ENCODE measurements at regions not wholly inside any gene's neighbourhood (a gene's known extent, or its start where the extent isn't known, plus 50 kb on each side); places are given as distances from the start of the nearest gene placed in this dataset.

DNA sequence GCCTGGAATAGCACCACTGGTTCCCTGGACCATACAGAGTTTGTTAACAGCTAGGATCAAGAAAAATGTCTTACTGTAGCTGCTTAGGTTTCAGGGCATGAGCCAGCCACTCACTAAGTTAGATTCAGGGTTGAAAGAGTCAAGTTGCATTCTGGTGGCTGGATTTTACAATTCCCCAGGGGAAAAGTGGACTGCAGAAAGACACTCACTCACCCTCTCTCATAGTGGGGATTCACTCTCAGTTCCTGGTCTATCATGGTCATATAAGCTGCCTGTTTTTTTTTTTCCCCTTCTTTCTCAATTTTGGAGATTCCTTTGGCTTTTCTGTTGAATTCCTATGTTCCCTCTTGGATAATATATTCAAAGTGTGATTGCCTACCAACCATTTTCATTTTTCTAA is 744.2 kb upstream of the GRIA3 start:
- no peak for DNase-seq

GRCh38 chrX:122440832-122441231 is 743.2 kb upstream of the GRIA3 start:
- no peak for DNase-seq

GRCh38 chrX:122441451-122441850 is 742.6 kb upstream of the GRIA3 start:
- no peak for DNase-seq

DNA sequence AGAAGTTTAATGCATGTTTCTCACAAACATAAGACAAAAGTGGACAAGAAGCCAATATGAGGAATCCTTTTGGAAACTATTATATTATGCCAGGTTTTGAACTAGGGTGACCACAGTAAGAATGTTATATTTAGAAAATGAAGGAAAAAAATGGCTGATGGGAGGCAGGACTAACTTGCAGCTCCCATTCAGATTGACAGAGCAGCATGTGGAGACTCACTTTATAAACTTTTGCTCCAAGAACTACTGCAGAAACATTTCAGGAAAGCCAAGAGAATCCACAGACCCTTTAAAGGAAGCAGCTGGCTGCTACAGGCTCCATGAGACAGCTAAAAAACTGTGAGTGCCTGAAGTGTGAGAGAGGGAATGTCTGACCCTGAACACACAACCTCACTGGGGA is 738.6 kb upstream of the GRIA3 start:
- no peak for DNase-seq

GRCh38 chrX:122464341-122464740 is 719.7 kb upstream of the GRIA3 start:
- DNase-seq: no peak

- no peak for DNase-seq
Measured at GRCh38 chrX:122475306-122475705, 708.8 kb upstream of the GRIA3 start.

DNA sequence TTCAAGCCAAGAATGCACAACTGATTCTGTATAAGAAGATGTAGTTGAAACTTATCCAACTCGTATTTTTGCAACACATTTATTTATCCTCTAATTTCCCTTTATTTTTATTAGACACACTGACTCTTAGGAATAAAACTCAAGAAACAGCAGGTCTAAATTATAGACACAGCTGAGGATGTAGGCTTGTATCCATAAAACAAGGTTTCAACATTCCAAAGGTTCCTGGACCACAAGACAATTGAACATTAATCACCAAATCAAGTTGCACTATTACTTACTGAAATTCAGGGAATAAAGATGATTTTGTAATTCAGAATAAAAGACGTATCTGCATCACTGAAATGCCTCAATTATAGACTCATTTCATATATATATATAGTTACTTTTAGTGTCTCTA is 683.5 kb upstream of the GRIA3 start:
- no peak for DNase-seq

DNA sequence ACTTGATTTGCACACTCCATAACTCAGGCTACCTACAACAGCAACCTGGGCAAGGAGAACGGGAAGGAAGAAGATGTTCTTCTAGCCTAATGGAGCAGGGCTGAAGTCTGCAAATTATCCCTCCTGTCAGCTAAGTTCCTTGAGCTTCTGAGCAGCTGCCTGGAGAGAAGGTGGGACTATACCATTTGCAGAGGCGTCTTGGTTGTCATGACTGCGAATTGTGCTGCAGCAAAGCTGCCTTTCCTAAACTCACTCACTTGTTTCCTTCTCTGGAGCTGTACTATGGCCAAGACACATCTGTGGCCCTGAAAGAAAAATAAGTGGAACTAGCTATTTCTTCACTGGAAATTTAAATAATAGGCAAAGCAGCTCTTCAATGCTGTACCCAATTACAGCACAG is 682.4 kb upstream of the GRIA3 start:
- no peak for DNase-seq

DNA sequence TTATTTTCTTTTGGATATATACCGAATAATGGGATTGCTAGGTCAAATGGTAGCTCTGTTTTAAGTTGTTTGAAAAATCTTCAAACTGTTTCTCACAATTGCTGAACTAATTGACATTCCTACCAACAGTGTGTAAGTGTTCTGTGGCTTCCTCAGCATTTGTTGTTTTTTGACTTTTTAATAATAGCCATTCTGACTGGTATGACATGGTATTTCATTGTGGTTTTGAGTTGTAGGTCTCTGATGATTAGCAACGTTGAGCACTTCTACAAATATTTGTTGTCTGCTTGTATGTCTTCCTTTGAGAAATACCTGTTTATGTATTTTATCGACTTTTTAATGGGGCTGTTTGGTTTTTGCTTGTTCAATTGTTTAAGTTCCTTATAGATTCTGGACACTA is 680.1 kb upstream of the GRIA3 start:
- no peak for DNase-seq

DNA sequence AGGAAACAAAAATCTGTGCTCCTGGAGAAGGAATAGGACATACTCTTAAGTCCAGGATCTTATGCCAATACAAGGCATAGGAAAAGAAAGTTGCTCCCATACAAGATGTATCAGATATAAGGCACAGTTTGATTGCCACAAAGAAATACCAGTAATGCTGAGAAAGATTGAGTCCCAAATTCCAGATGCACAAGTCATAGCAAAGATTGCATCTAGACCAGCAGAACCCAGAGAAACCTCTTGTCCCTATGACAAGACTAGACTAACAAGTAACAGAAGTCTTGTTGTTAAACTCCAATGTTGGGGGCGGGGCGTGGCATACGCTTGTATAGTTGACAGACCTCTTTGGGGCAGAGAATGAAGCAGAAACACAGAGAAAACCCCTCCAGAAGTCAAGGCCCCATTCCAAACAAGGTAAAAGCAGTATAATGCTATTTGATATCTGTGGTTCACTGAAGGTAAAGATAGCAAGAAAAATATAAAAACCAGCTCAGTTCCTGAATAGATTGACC is 671.5 kb upstream of the GRIA3 start:
- DNase-seq: no peak

DNA sequence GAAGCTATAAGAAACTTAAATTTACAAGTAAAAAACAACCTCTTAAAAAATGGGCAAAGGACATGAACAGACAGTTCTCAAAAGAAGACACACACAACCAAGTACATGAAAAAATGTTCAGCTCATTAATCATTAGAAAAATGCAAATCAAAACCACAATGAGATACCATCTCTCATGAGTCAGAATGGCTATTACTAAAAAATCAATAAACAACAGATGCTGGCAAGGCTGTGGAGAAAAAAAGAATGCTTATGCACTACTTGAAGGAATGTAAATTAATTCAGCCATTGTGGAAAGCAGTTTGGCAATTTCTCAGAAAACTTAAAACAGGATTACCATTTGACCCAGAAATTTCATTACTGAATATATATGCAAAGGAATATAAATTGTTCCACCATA is 666.3 kb upstream of the GRIA3 start:
- DNase-seq: no peak

DNA sequence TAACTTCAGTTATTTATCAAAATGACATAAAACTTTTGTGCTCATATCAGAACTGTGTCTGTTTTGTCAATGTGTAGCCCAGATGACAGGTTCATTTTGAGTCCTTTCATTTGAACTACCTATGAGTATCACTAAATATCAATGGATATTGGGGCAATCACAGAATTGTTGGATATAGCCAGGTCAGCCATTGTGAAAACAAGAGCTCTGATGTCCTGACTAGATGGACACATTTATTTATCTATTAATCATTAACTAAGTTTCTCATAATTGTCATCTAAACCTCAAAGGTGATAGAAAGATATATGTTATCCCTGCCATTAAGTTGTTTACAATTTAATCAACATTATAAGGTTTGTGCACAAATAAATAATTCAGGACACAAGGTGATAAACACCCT is 638.3 kb upstream of the GRIA3 start:
- DNase-seq: no peak

- no peak for DNase-seq
Measured at GRCh38 chrX:122546269-122546668, 637.8 kb upstream of the GRIA3 start.

GRCh38 chrX:122552286-122552800 is 631.7 kb upstream of the GRIA3 start:
- no peak for DNase-seq

DNA sequence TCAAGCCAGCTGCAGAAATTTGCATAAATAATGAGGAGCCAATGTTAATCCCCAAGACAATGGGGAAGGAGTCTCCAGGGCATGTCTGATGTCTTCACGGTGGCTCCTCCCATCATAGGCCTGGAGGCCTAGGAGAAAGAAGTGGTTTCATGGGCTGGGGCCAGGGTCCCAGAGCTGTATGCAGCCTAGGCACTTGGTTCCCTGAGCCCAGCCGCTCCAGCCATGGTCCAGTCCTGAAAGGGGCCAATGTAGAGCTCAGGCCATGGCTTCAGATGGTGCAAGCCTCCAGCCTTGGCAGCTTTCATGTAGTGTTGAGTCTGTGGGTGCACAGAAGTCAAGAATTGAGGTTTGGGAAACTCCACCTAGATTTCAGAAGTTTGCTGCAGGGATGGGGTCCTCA is 628.2 kb upstream of the GRIA3 start:
- DNase-seq: no peak

DNA sequence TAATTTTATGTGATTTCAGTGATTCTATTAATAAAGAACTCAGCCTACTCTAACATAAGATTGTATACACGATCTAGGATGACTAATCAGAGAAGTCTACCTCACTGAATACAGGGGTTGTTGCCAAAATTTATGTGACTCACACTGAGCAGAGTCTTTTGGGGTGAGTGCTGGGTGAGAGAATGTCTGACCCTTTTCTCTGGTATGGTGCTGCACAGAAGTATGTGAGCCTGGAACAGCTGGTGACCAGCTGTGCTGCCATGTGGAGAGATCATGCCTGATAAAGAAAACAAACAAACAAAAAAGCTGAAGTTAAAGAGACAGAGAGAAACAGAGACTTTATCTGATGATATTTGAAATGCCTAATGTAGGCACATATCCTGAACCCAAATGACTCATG is 618.1 kb upstream of the GRIA3 start:
- no peak for DNase-seq

- DNase-seq: no peak
Measured at GRCh38 chrX:122566401-122566800, 617.7 kb upstream of the GRIA3 start.

DNA sequence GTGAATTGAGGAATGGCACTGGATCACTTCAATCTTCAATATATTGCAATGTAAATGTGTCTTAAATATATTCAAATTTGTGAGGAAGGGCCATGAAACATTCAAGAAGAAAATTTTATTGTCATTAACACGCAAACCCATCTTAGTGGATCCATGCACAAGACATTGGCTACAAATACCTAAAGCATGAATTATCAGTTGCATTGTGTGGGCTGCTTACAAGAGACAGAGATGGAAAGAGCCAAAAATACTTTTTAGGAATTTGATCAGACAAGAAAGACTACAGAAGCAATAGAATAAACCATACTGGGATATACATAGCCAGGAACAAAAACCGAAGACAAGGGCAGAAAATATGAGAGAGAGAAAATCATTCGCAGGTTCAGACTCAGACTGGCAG is 616.2 kb upstream of the GRIA3 start:
- DNase-seq: no peak

GRCh38 chrX:122572461-122572860 is 611.6 kb upstream of the GRIA3 start:
- no peak for DNase-seq

GRCh38 chrX:122579036-122579435 is 605.0 kb upstream of the GRIA3 start:
- no peak for DNase-seq

DNA sequence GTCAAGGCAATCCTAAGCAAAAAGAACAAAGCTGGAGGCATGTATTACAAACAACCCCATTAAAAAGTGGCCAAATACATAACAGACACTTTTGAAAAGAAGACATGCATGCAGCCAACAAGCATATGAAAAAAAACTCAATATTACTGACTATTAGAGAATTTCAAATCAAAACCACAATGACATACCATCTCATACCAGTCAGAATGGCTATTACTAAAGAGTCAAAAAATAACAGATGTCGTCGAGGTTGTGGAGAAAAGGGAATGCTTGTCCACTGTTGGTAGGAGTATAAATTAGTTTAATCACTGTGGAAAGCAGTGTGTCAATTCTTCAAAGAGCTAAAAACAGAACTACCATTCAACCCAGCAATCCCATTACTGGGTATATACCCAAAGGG is 604.6 kb upstream of the GRIA3 start:
- DNase-seq: no peak

DNA sequence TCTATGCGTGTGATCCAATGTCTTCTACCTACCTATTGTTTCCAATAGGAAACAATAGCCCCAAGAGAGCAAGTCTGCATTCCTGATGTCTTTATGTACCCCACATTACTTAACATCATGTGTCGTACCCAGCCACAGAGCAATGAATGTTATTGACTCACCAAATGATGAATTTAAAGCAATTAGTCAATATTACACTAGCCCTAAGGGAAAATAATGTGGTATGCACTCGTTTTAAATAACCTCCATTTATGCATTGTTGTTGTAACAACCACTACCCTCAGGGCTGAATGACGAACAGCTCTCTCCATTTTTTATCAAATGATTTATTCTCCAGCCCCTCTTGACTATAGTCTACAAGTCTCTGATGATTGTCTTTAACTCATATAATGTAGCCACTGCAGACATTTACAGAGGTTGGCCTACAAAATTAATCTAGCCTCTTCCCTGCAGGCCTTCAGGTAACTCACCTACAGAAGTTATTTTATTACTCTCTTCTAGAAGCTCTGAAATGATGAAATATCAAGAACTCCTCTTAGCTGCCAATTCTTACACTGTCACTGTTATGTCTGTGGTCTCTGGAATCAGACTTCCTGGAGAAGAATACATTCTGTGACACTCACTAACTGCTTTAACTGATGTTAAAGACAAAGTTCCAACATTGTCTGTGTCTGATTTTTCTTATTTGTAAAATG is 601.7 kb upstream of the GRIA3 start:
- no peak for DNase-seq

GRCh38 chrX:122582975-122583305 is 601.1 kb upstream of the GRIA3 start:
- no peak for DNase-seq

GRCh38 chrX:122583551-122583950 is 600.5 kb upstream of the GRIA3 start:
- no peak for DNase-seq

DNA sequence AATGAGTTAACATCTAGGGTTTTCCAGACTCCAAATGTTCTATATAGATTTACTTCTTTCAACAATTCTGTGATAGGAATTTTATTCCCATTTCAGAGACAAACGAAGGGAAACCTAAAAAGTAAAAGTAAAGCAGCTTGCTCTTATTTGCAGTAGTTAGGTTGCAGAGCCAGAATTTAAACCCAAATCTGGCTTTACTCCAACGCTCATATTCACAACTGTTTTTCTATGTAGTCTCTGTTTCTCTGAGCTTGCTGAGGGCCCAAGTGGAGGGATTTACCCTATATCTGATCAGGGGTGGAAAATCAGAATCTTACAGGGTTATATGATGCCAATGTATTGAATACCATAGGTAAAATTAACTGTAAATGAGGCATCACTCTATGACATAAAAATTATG is 599.1 kb upstream of the GRIA3 start:
- DNase-seq: no peak

Data from GDM1 (cell line).